ENCODE measurements at regions not wholly inside any gene's neighbourhood (a gene's known extent, or its start where the extent isn't known, plus 50 kb on each side); places are given as distances from the start of the nearest gene placed in this dataset.
"Not testable (repeated sequence)": the region's sequence is repeated elsewhere in the genome, so short reads cannot be mapped to it uniquely, and the experiment has no call there.

DNA sequence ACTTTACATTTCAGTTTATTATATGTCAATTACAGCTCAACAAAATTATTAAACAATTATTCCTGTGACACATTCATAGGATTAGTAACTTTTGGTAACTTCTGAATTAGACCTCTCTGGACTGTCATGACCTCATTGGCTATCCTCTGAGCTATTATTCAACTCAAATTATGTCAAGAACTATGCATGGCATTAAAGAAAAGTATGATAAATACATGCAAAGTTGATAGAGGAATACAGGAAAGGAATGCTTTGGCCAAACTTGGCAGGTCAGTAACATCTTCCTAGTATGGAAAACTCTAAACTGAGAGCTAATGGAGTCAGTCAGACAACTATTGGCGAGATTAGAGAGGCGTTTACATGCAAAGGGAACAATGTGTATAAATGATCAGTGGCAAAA, 158.4 kb downstream of the DUSP10 start:
- TF ChIP-seq REST (IDR thresholded peaks at IDR 0.05; ENCODE audit: borderline replicate concordance) (no peak), POLR2AphosphoS5 (IDR thresholded peaks at IDR 0.05) (no peak), MXI1 (conservative IDR thresholded peaks at IDR 0.05; ENCODE audit: poor library complexity, severe bottlenecking) (no peak), EP300 (conservative IDR thresholded peaks at IDR 0.05; ENCODE audit: poor library complexity, severe bottlenecking) (no peak), RAD21 (conservative IDR thresholded peaks at IDR 0.05) (no peak), EZH2 (IDR thresholded peaks at IDR 0.05; ENCODE audit: borderline replicate concordance, insufficient read depth, low read length, poor library complexity, severe bottlenecking) (no peak), SMC3 (conservative IDR thresholded peaks at IDR 0.05; ENCODE audit: poor library complexity) (no peak), TAF1 (IDR thresholded peaks at IDR 0.05; ENCODE audit: low read depth) (no peak)
- TF ChIP-seq, protein P1, sequence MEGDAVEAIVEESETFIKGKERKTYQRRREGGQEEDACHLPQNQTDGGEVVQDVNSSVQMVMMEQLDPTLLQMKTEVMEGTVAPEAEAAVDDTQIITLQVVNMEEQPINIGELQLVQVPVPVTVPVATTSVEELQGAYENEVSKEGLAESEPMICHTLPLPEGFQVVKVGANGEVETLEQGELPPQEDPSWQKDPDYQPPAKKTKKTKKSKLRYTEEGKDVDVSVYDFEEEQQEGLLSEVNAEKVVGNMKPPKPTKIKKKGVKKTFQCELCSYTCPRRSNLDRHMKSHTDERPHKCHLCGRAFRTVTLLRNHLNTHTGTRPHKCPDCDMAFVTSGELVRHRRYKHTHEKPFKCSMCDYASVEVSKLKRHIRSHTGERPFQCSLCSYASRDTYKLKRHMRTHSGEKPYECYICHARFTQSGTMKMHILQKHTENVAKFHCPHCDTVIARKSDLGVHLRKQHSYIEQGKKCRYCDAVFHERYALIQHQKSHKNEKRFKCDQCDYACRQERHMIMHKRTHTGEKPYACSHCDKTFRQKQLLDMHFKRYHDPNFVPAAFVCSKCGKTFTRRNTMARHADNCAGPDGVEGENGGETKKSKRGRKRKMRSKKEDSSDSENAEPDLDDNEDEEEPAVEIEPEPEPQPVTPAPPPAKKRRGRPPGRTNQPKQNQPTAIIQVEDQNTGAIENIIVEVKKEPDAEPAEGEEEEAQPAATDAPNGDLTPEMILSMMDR (IDR thresholded peaks at IDR 0.05; ENCODE audit: poor library complexity, severe bottlenecking) = no peak
- H3K9ac ChIP-seq (ENCODE audit: low read length) = no peak overlapping the region
- no peak overlapping the region for H3K4me2 ChIP-seq (ENCODE audit: low read length)
- no peak overlapping the region for H3K27ac ChIP-seq (ENCODE audit: low read length)
- H3K36me3 ChIP-seq (ENCODE audit: insufficient read depth, low read length) = no peaks in the 10 kb centered on the region
- no peaks in the 10 kb centered on the region for H4K20me1 ChIP-seq (ENCODE audit: insufficient read depth)
- no peak overlapping the region for H3K4me3 ChIP-seq (ENCODE audit: low read length)
- H3K79me2 ChIP-seq (replicated peaks; ENCODE audit: insufficient read depth, low read length) = no peaks in the 10 kb centered on the region
- H2AFZ ChIP-seq (ENCODE audit: low read depth, low read length) = no peak overlapping the region
- no peaks in the 10 kb centered on the region for H3K9me2 ChIP-seq (ENCODE audit: insufficient read depth, low read length)
- H3K27me3 ChIP-seq (ENCODE audit: insufficient read depth, low read depth, low read length) = no peaks in the 10 kb centered on the region
- no peaks in the 10 kb centered on the region for H3F3A ChIP-seq (ENCODE audit: insufficient read depth, low read length, poor library complexity, severe bottlenecking)
- no peaks in the 10 kb centered on the region for H3K9me3 ChIP-seq (ENCODE audit: low read length)

DNA sequence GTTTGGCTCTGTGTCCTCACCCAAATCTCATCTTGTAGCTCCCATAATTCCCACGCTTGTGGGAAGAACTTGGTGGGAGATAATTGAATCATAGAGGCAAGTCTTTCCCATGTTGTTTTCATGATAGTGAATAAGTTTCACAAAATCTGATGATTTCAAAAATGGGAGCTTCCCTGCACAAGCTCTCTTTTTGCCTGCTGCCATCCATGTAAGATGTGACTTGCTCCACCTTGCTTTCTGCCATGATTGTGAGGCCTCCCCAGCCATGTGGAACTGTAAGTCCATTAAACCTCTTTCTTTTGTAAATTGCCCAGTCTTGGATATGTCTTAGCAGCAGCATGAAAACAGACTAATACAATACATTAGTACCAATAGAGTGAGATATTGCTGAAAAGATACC, 154.9 kb downstream of the DUSP10 start:
- H3F3A ChIP-seq (ENCODE audit: insufficient read depth, low read length, poor library complexity, severe bottlenecking); H3K9ac ChIP-seq (ENCODE audit: low read length); H3K79me2 ChIP-seq (replicated peaks; ENCODE audit: insufficient read depth, low read length); H3K36me3 ChIP-seq (ENCODE audit: insufficient read depth, low read length); H2AFZ ChIP-seq (ENCODE audit: low read depth, low read length); H3K9me3 ChIP-seq (ENCODE audit: low read length); H3K4me2 ChIP-seq (ENCODE audit: low read length); H3K27ac ChIP-seq (ENCODE audit: low read length); H3K27me3 ChIP-seq (ENCODE audit: insufficient read depth, low read depth, low read length); H4K20me1 ChIP-seq (ENCODE audit: insufficient read depth); H3K9me2 ChIP-seq (ENCODE audit: insufficient read depth, low read length); H3K4me3 ChIP-seq (ENCODE audit: low read length): not testable (repeated sequence)

DNA sequence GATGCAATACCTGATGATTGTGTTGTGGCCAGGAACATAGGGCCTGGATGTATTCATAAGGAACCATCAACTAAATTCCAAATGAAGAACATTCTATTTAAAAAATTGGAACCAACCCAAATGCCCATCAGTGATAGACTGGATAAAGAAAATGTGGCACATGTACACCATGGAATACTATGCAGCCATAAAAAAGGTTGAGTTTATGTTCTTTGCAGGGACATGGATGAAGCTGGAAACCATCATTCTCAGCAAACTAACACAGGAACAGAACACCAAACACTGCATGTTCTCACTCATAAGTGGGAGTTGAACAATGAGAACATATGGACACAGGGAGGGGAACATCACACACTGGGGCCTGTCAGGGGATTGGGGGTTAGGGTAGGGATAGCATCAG, 150.6 kb downstream of the DUSP10 start:
- not testable (repeated sequence) for H3K9ac ChIP-seq (ENCODE audit: low read length); H3K9me2 ChIP-seq (ENCODE audit: insufficient read depth, low read length); H4K20me1 ChIP-seq (ENCODE audit: insufficient read depth)

More for the DNA sequence above, 150.6 kb downstream of the DUSP10 start:
- not testable (repeated sequence) for H3K27ac ChIP-seq (ENCODE audit: low read length); H3K27me3 ChIP-seq (ENCODE audit: insufficient read depth, low read depth, low read length); H3F3A ChIP-seq (ENCODE audit: insufficient read depth, low read length, poor library complexity, severe bottlenecking); H3K79me2 ChIP-seq (replicated peaks; ENCODE audit: insufficient read depth, low read length); H2AFZ ChIP-seq (ENCODE audit: low read depth, low read length); H3K36me3 ChIP-seq (ENCODE audit: insufficient read depth, low read length); H3K4me3 ChIP-seq (ENCODE audit: low read length); H3K9me3 ChIP-seq (ENCODE audit: low read length); H3K4me2 ChIP-seq (ENCODE audit: low read length)
